Esophagus squamous epithelium (tissue), 5 donors: ENCODE measurements at regions not wholly inside any gene's neighbourhood (a gene's known extent, or its start where the extent isn't known, plus 50 kb on each side); places are given as distances from the start of the nearest gene placed in this dataset.
A peak's percentile ranks its signal among the peaks of the same experiment; 100 is the strongest.

Experiments
- DNase-seq: peaks from one replicate; lab custom pipeline; 2025; lab: John Stamatoyannopoulos, UW
- H3K27ac ChIP-seq, 4 donors: fragments of 200-600 bp; sonication (generic); one replicate each; pipeline ENCODE4 v1.5.1; 2016 to 2019; ENCODE audit warnings: mild to moderate bottlenecking in 1 of 4
- H3K27me3 ChIP-seq, 4 donors: fragments of 200-600 bp; sonication (generic); 1 replicate in 3 of 4; 2 replicates in 1 of 4; pipeline versions ENCODE4 v1.5.1 to v1.6.0; 2017 to 2021; ENCODE audit warnings: antibody characterized with exemption in 1 of 4
- H3K36me3 ChIP-seq, 3 donors: fragments of 200-600 bp; sonication (generic); one replicate each; pipeline ENCODE4 v1.5.1; 2016 to 2019
- H3K4me1 ChIP-seq, 3 donors: fragments of 200-600 bp; sonication (generic); one replicate each; pipeline ENCODE4 v1.5.1; 2017 to 2019
- H3K4me3 ChIP-seq, 4 donors: fragments of 200-600 bp; sonication (generic); 1 replicate in 3 of 4; 2 replicates in 1 of 4; pipeline ENCODE4 v1.5.1; 2016 to 2019; ENCODE audit warnings: mild to moderate bottlenecking in 2 of 4, moderate library complexity in 1 of 4
- H3K9me3 ChIP-seq, 3 donors: fragments of 200-600 bp; sonication (generic); one replicate each; pipeline ENCODE4 v1.5.1; 2016 to 2019
- CTCF ChIP-seq, 6 experiments: fragments of 450-650 bp in 4 of 6; fragments of 200-600 bp in 2 of 6; sonication (generic) in 2 of 6; IDR thresholded peaks; one replicate each; pipeline ENCODE4 v1.5.1; 2016 to 2019; ENCODE audit warnings: antibody characterized with exemption in 6 of 6, mild to moderate bottlenecking in 4 of 6, moderate library complexity in 4 of 6
- POLR2A ChIP-seq, 4 donors: fragments of 450-650 bp; IDR thresholded peaks; one replicate each; pipeline ENCODE4 v1.6.1; 2017; ENCODE audit warnings: antibody characterized with exemption in 4 of 4, mild to moderate bottlenecking in 4 of 4, moderate library complexity in 3 of 4
- WGBS, 2 donors: methylation state at CpG; one replicate each; pipeline ENCODE4 v1.1.5; 2018; 5-methylcytosine and 5-hydroxymethylcytosine counted together
- intact Hi-C: fragments of 100-400 bp; cut with DNase I; formaldehyde crosslinking; loops from one replicate; pipeline ENCODE4 v1.15.0; 2022
- donor health status: DM: yes; HTN: yes; CAD: no.

GRCh38 chr12:86917121-86917520, 660.9 kb upstream of the MGAT4C start:
- no peak for TF ChIP-seq POLR2A (IDR thresholded peaks at IDR 0.05)
- TF ChIP-seq CTCF (IDR thresholded peaks at IDR 0.05): no peak
- no peak for DNase-seq
- WGBS, 2 donors: 80 to 100% methylated on average over 1 of the region's 1 CpG
- Histone ChIP-seq H3K9me3 (no peaks in the 10 kb centered on the region), H3K4me3 (no peak overlapping the region), H3K4me1 (no peaks in the 10 kb centered on the region), H3K27ac (no peak overlapping the region), H3K36me3 (no peaks in the 10 kb centered on the region), H3K27me3 (no peaks in the 10 kb centered on the region)
- intact Hi-C loops: no loop called here

- intact Hi-C loops: no loop called here
- H3K27ac ChIP-seq: no peak overlapping the region
- H3K36me3 ChIP-seq: no peaks in the 10 kb centered on the region
- no peak for DNase-seq
- H3K4me3 ChIP-seq: no peak overlapping the region
- H3K27me3 ChIP-seq: no peaks in the 10 kb centered on the region
- no peaks in the 10 kb centered on the region for H3K4me1 ChIP-seq
- H3K9me3 ChIP-seq: no peaks in the 10 kb centered on the region
- no peak for TF ChIP-seq POLR2A (IDR thresholded peaks at IDR 0.05)
- TF ChIP-seq CTCF (IDR thresholded peaks at IDR 0.05): peak in 1 of 6 experiments; percentile 44
Measured at GRCh38 chr12:86914721-86915120, 658.5 kb upstream of the MGAT4C start.

- Histone ChIP-seq H3K27me3 (no peaks in the 10 kb centered on the region), H3K4me1 (no peaks in the 10 kb centered on the region), H3K36me3 (no peaks in the 10 kb centered on the region), H3K27ac (no peak overlapping the region), H3K9me3 (no peaks in the 10 kb centered on the region), H3K4me3 (no peak overlapping the region)
- WGBS, 2 donors: 52 to 94% methylated on average over 2 to 3 of the region's 3 CpGs
- intact Hi-C loops: no loop called here
- no peak for DNase-seq
- TF ChIP-seq POLR2A (IDR thresholded peaks at IDR 0.05) (no peak), CTCF (IDR thresholded peaks at IDR 0.05) (no peak)
Measured at GRCh38 chr12:86911973-86912372, 655.8 kb upstream of the MGAT4C start.

GRCh38 chr12:86903159-86903558, 647.0 kb upstream of the MGAT4C start:
- TF ChIP-seq POLR2A (IDR thresholded peaks at IDR 0.05) (no peak), CTCF (IDR thresholded peaks at IDR 0.05) (no peak)
- no peaks in the 10 kb centered on the region for H3K9me3 ChIP-seq
- no peak for DNase-seq
- H3K4me1 ChIP-seq: no peaks in the 10 kb centered on the region
- no peak overlapping the region for H3K27ac ChIP-seq
- H3K4me3 ChIP-seq: no peak overlapping the region
- WGBS, 2 donors: 14 to 75% methylated on average over 1 of the region's 1 CpG
- H3K36me3 ChIP-seq: no peaks in the 10 kb centered on the region
- no peaks in the 10 kb centered on the region for H3K27me3 ChIP-seq
- intact Hi-C loops: no loop called here

- H3K9me3 ChIP-seq: no peaks in the 10 kb centered on the region
- no peak for TF ChIP-seq CTCF (IDR thresholded peaks at IDR 0.05)
- TF ChIP-seq POLR2A (IDR thresholded peaks at IDR 0.05): no peak
- no peak overlapping the region for H3K27ac ChIP-seq
- no peak for DNase-seq
- H3K36me3 ChIP-seq: no peaks in the 10 kb centered on the region
- 75 to 79% methylated on average over 3 of the region's 3 CpGs for WGBS, 2 donors
- no peaks in the 10 kb centered on the region for H3K27me3 ChIP-seq
- H3K4me3 ChIP-seq: no peak overlapping the region
- intact Hi-C loops: no loop called here
- H3K4me1 ChIP-seq: no peaks in the 10 kb centered on the region
Measured at GRCh38 chr12:86860776-86861175, 604.6 kb upstream of the MGAT4C start.
